ENCODE measurements at regions not wholly inside any gene's neighbourhood (a gene's known extent, or its start where the extent isn't known, plus 50 kb on each side); places are given as distances from the start of the nearest gene placed in this dataset.

DNA sequence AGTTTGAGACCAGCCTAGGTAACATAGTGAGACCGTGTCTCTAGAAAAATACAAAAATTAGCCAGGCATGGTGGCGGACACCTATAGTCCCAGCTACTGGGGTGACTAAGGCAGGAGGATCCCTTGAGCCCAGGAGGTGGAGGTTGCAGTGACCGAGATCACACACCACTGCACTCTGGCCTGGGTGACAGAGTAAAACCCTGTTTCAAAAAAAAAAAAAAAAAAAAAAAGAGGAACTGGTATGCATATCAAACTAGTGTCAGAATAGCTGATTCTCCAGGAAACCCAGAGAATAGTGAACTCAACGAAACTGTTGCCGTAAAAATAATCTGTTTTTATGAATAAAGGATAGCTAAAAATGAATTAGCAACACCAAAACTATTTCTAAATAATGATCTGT lies 126.6 kb upstream of the BASP1 start:
- TF ChIP-seq EZH2 (IDR thresholded peaks at IDR 0.05; ENCODE audit: insufficient read depth, poor library complexity, severe bottlenecking): no peak
- no peak for TF ChIP-seq EZH2phosphoT487 (IDR thresholded peaks at IDR 0.05; ENCODE audit: insufficient read depth, low read depth)

Data from GM23248 (cell line).